GM12878 (cell line): ENCODE measurements at regions not wholly inside any gene's neighbourhood (a gene's known extent, or its start where the extent isn't known, plus 50 kb on each side); places are given as distances from the start of the nearest gene placed in this dataset.

Source experiments
- CEBPB ChIP-seq, 2 experiments: fragments of 150-350 bp in 1 of 2; IDR thresholded peaks; 2 replicates each; pipeline ENCODE4 v1.6.1; 2012 to 2014; ENCODE audit warnings: low read depth in 2 of 2, low read length in 2 of 2, borderline replicate concordance in 1 of 2, inconsistent platforms in 1 of 2
- ESRRA ChIP-seq: IDR thresholded peaks from 2 replicates; pipeline ENCODE4 v1.6.1; 2012; ENCODE audit warnings: mild to moderate bottlenecking, low read length, improper control_type of control experiment
- MXI1 ChIP-seq: fragments of 150-350 bp; IDR thresholded peaks from 2 replicates; pipeline ENCODE4 v1.6.1; 2011; ENCODE audit warnings: low read depth, mild to moderate bottlenecking, inconsistent platforms, low read length, improper control_type of control experiment
- NFYA ChIP-seq: IDR thresholded peaks from 2 replicates; pipeline ENCODE4 v1.6.1; 2011; ENCODE audit warnings: low read depth, mild to moderate bottlenecking, low read length, improper control_type of control experiment, borderline replicate concordance
- POLR2AphosphoS5 ChIP-seq: IDR thresholded peaks from 2 replicates; pipeline ENCODE4 v1.6.1; 2011; ENCODE audit warnings: mild to moderate bottlenecking, low read length, inconsistent platforms
- RFX5 ChIP-seq: IDR thresholded peaks from 2 replicates; pipeline ENCODE4 v1.6.1; 2011; ENCODE audit warnings: low read depth, low read length, improper control_type of control experiment
- SREBF1 ChIP-seq: IDR thresholded peaks from 2 replicates; pipeline ENCODE4 v1.6.1; 2012; ENCODE audit warnings: mild to moderate bottlenecking, low read length
- TAF1 ChIP-seq: IDR thresholded peaks from 2 replicates; pipeline ENCODE4 v1.6.1; 2011; ENCODE audit warnings: mild to moderate bottlenecking, low read depth, low read length, borderline replicate concordance
- TBL1XR1 ChIP-seq: IDR thresholded peaks from 2 replicates; pipeline ENCODE4 v1.6.1; 2012; ENCODE audit warnings: low read depth, low read length, improper control_type of control experiment
- ZNF384 ChIP-seq: IDR thresholded peaks from 2 replicates; pipeline ENCODE4 v1.6.1; 2012; ENCODE audit warnings: low read depth, mild to moderate bottlenecking, low read length, improper control_type of control experiment, borderline replicate concordance
- ZZZ3 ChIP-seq: IDR thresholded peaks from 2 replicates; pipeline ENCODE4 v1.6.1; 2011; ENCODE audit warnings: low read depth; ENCODE audit not compliant: control insufficient read depth, insufficient read length
- TF ChIP-seq, protein P1 (sequence below), 3 experiments: IDR thresholded peaks in 2 of 3; conservative IDR thresholded peaks in 1 of 3; 2 replicates each; pipeline ENCODE4 v1.5.1; 2011; ENCODE audit warnings: low read depth in 3 of 3, low read length in 3 of 3, mild to moderate bottlenecking in 3 of 3, control low read depth in 2 of 3, moderate library complexity in 2 of 3, inconsistent platforms in 1 of 3, mixed read lengths in 1 of 3; ENCODE audit not compliant: control insufficient read depth in 2 of 3, insufficient read depth in 1 of 3; ENCODE audit errors: extremely low read depth in 1 of 3
- TF ChIP-seq, protein P2 (sequence below): fragments of 450-650 bp; formaldehyde crosslinking; IDR thresholded peaks from 2 replicates; pipeline ENCODE4 v1.4.0; 2020; ENCODE audit warnings: mild to moderate bottlenecking, moderate library complexity
- TF ChIP-seq, protein P3 (sequence below): IDR thresholded peaks from 2 replicates; pipeline ENCODE4 v1.6.1; 2011; ENCODE audit warnings: low read depth, mild to moderate bottlenecking, low read length, moderate library complexity, borderline replicate concordance; ENCODE audit errors: extremely low read depth

DNA sequence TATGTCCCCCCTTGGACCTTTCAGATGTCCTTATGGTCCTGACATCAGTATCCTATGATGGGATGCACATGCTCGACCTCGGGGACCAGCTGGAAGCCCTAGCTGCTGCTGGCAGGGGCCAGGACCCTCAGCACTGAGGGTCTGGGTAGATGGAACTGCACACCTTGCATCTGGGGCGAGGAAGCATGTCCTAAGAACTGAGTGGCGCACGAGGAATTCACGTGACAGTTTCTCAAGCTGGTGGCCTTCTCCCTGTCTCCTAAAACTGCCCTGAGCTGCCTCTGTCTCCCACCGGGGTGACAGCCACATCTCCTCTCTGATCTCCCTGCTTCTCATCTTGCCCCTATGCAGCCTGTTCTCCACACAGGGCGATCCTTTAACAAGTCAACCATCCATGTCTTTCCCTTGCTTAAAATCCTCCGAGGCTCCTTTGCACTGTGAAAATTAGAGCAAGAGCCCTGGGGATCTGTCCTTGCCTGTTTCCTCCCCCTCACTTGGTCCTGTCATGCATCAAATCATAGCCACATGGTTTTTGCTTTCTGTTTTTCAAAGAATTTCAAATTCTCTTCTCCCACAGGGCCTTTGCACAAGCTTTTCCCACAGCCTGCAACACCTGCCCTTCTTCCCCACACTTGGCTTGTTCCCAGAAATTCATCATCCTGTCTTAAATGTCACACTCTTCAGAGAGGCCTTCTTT, 107.7 kb downstream of the CDH26 start:
- no peak for TF ChIP-seq ZZZ3
- TF ChIP-seq POLR2AphosphoS5: no peak
- no peak for TF ChIP-seq MXI1
- TF ChIP-seq, protein P1, sequence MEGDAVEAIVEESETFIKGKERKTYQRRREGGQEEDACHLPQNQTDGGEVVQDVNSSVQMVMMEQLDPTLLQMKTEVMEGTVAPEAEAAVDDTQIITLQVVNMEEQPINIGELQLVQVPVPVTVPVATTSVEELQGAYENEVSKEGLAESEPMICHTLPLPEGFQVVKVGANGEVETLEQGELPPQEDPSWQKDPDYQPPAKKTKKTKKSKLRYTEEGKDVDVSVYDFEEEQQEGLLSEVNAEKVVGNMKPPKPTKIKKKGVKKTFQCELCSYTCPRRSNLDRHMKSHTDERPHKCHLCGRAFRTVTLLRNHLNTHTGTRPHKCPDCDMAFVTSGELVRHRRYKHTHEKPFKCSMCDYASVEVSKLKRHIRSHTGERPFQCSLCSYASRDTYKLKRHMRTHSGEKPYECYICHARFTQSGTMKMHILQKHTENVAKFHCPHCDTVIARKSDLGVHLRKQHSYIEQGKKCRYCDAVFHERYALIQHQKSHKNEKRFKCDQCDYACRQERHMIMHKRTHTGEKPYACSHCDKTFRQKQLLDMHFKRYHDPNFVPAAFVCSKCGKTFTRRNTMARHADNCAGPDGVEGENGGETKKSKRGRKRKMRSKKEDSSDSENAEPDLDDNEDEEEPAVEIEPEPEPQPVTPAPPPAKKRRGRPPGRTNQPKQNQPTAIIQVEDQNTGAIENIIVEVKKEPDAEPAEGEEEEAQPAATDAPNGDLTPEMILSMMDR (IDR thresholded peaks at IDR 0.05 in 2 of 3, conservative IDR thresholded peaks at IDR 0.05 in 1 of 3; ENCODE audit: control insufficient read depth in 2 of 3, extremely low read depth in 1 of 3, insufficient read depth in 1 of 3, low read depth in 3 of 3, low read length in 3 of 3): no peak
- TF ChIP-seq, protein P2, sequence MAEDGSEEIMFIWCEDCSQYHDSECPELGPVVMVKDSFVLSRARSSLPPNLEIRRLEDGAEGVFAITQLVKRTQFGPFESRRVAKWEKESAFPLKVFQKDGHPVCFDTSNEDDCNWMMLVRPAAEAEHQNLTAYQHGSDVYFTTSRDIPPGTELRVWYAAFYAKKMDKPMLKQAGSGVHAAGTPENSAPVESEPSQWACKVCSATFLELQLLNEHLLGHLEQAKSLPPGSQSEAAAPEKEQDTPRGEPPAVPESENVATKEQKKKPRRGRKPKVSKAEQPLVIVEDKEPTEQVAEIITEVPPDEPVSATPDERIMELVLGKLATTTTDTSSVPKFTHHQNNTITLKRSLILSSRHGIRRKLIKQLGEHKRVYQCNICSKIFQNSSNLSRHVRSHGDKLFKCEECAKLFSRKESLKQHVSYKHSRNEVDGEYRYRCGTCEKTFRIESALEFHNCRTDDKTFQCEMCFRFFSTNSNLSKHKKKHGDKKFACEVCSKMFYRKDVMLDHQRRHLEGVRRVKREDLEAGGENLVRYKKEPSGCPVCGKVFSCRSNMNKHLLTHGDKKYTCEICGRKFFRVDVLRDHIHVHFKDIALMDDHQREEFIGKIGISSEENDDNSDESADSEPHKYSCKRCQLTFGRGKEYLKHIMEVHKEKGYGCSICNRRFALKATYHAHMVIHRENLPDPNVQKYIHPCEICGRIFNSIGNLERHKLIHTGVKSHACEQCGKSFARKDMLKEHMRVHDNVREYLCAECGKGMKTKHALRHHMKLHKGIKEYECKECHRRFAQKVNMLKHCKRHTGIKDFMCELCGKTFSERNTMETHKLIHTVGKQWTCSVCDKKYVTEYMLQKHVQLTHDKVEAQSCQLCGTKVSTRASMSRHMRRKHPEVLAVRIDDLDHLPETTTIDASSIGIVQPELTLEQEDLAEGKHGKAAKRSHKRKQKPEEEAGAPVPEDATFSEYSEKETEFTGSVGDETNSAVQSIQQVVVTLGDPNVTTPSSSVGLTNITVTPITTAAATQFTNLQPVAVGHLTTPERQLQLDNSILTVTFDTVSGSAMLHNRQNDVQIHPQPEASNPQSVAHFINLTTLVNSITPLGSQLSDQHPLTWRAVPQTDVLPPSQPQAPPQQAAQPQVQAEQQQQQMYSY (CRISPR knock-in tag): no peak
- TF ChIP-seq SREBF1: no peak
- no peak for TF ChIP-seq RFX5
- no peak for TF ChIP-seq NFYA
- TF ChIP-seq ESRRA: no peak
- TF ChIP-seq, protein P3, sequence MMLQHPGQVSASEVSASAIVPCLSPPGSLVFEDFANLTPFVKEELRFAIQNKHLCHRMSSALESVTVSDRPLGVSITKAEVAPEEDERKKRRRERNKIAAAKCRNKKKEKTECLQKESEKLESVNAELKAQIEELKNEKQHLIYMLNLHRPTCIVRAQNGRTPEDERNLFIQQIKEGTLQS: no peak
- TF ChIP-seq ZNF384: no peak
- TF ChIP-seq TBL1XR1: no peak
- no peak for TF ChIP-seq CEBPB (IDR thresholded peaks at IDR 0.05; ENCODE audit: borderline replicate concordance in 1 of 2, low read depth in 2 of 2, low read length in 2 of 2)
- no peak for TF ChIP-seq TAF1
